Activated CD4-positive, alpha-beta T cell treated with anti-CD3 and anti-CD28 coated beads, Interleukin-2, amount 10 ng/mL, durations not matched to agents 7 days and 5 days (primary cell): ENCODE measurements at regions not wholly inside any gene's neighbourhood (a gene's known extent, or its start where the extent isn't known, plus 50 kb on each side); places are given as distances from the start of the nearest gene placed in this dataset.
"Not testable (repeated sequence)": the region's sequence is repeated elsewhere in the genome, so short reads cannot be mapped to it uniquely, and the experiment has no call there.

Experiments
- CTCF ChIA-PET: fragments of 350-600 bp; sonication (Branson Sonifier 250); formaldehyde crosslinking; loops from one replicate; lab custom pipeline; 2021; ENCODE audit warnings: antibody characterized with exemption; lab: Charles Lee
- POLR2A ChIA-PET: fragments of 350-600 bp; sonication (Branson Sonifier 250); formaldehyde crosslinking; loops from one replicate; lab custom pipeline; 2021; ENCODE audit warnings: antibody characterized with exemption; lab: Charles Lee
- DNase-seq: peaks from one replicate; pipeline ENCODE4 v3.0.0-alpha.2; 2020
- H3K27ac Mint-ChIP-seq: one replicate; pipeline ENCODE4 v1.8.0; 2021; ENCODE audit warnings: mild to moderate bottlenecking, moderate library complexity, mixed read lengths
- H3K27me3 Mint-ChIP-seq: one replicate; pipeline ENCODE4 v1.8.0; 2021; ENCODE audit warnings: mixed read lengths
- H3K36me3 Mint-ChIP-seq: one replicate; pipeline ENCODE4 v1.8.0; 2021; ENCODE audit warnings: low read depth, mixed read lengths
- H3K4me1 Mint-ChIP-seq: one replicate; pipeline ENCODE4 v1.8.0; 2021; ENCODE audit warnings: mixed read lengths
- H3K4me3 Mint-ChIP-seq: one replicate; pipeline ENCODE4 v1.8.0; 2021; ENCODE audit warnings: mild to moderate bottlenecking, moderate library complexity, mixed read lengths
- H3K9me3 Mint-ChIP-seq: one replicate; pipeline ENCODE4 v1.8.0; 2021; ENCODE audit warnings: mixed read lengths

DNA sequence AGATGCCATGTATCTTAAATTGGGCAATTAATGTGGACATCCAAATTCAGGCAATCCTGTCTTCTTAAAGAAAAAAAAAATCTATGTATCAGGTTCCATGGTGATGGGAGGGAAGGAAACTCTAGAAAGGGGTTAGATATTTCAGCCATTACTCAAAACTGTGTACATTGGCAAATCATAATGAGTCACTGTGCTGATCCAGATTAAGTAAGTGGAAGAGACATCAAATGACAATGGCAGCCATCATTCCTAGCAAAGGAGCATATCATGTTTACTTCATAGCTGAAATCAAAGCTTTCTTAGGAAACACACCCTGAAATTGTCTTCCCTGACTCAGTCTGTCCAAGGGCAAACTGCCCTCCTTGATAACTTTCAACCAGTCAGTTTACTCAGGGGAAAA, 713.3 kb upstream of the GBE1 start:
- Mint-ChIP-seq H3K4me1 (no peaks in the 10 kb centered on the region), H3K27ac (no peak overlapping the region), H3K9me3 (peaks cover 3% of the 10 kb centered on the region), H3K36me3 (no peaks in the 10 kb centered on the region), H3K27me3 (no peaks in the 10 kb centered on the region), H3K4me3 (no peak overlapping the region)
- no peak for DNase-seq
- POLR2A ChIA-PET, result no interaction called here
- CTCF ChIA-PET, result no interaction called here

DNA sequence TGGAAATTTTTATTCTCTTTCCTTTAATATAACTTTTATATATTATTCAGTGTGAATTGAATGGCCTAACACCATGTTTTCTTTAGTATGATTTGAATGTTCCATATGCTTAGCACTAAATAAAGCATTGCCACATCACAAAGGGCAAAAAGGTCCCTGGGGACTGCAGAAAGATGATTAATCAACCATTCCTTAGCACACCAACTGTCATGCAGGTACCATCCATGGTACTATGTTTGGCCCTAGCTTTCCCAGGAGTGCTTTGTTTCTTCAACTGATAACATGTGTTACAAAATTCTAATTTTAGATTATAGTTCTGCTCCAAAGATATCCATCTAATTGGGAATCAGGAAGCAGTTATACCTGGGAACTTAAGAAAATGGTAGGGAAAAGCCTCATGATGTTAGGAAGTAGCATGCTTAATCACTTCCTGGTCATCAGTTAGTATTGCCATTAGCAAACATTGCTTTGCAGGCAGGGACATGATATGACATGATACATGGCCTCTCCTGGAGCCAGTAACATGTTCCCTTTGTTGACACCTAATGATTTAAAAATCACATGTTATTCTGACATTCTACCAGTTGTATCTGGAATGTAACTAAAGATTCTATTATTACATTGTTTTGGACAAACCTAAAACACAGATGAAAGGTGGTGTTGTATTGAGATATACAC, 712.6 kb upstream of the GBE1 start:
- Mint-ChIP-seq H3K4me1 (no peaks in the 10 kb centered on the region), H3K27me3 (no peaks in the 10 kb centered on the region), H3K4me3 (no peak overlapping the region), H3K9me3 (peaks cover 3% of the 10 kb centered on the region), H3K27ac (no peak overlapping the region), H3K36me3 (no peaks in the 10 kb centered on the region)
- POLR2A ChIA-PET, result no interaction called here
- DNase-seq, result no peak
- CTCF ChIA-PET, result no interaction called here

DNA sequence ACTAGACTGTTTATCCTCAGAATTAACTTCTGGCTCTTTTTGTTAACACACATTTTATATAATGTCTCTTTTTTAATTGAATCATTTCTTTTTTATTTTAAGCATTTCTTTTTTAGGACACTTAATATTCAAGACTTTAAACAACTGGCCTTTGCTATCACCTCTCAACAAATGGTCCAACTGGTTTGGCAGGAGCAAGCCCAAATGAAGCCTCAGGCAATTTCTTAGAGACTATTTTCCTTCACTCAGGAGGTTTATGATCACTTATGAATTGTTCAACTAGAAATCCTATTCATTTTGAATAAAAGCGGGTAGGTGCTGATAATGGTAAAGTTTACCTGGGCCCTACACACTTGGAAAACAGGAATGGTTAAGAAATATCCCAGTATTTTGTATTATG, 705.6 kb upstream of the GBE1 start:
- no peaks in the 10 kb centered on the region for H3K4me1 Mint-ChIP-seq
- no peaks in the 10 kb centered on the region for H3K36me3 Mint-ChIP-seq
- ChIA-PET POLR2A (no interaction called here), CTCF (no interaction called here)
- no peak overlapping the region for H3K27ac Mint-ChIP-seq
- no peaks in the 10 kb centered on the region for H3K27me3 Mint-ChIP-seq
- H3K9me3 Mint-ChIP-seq, result peaks cover 1% of the 10 kb centered on the region
- H3K4me3 Mint-ChIP-seq, result no peak overlapping the region
- no peak for DNase-seq

DNA sequence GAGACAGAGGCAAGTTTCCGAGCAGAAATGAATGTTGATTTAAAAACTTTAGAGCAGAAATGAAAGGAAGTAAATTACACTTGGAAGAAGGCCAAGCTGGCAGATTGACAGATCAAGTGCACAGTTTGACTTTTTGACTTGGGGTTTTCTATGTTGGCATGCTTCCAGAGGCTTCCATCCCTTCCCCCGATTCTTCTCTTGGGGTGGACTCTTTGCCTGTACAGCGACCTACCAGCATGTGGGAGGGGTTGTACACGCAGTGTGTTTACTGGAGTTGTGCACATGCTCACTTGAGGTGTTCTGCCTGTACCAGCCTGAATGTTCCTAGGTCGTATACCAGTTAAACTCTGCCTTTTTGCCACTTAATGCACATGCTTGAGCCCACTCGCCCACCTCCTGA, 701.5 kb upstream of the GBE1 start:
- Mint-ChIP-seq H3K4me1 (no peaks in the 10 kb centered on the region), H3K36me3 (no peaks in the 10 kb centered on the region), H3K4me3 (no peak overlapping the region), H3K27ac (no peak overlapping the region), H3K27me3 (no peaks in the 10 kb centered on the region), H3K9me3 (no peaks in the 10 kb centered on the region)
- ChIA-PET CTCF (no interaction called here), POLR2A (no interaction called here)
- no peak for DNase-seq

DNA sequence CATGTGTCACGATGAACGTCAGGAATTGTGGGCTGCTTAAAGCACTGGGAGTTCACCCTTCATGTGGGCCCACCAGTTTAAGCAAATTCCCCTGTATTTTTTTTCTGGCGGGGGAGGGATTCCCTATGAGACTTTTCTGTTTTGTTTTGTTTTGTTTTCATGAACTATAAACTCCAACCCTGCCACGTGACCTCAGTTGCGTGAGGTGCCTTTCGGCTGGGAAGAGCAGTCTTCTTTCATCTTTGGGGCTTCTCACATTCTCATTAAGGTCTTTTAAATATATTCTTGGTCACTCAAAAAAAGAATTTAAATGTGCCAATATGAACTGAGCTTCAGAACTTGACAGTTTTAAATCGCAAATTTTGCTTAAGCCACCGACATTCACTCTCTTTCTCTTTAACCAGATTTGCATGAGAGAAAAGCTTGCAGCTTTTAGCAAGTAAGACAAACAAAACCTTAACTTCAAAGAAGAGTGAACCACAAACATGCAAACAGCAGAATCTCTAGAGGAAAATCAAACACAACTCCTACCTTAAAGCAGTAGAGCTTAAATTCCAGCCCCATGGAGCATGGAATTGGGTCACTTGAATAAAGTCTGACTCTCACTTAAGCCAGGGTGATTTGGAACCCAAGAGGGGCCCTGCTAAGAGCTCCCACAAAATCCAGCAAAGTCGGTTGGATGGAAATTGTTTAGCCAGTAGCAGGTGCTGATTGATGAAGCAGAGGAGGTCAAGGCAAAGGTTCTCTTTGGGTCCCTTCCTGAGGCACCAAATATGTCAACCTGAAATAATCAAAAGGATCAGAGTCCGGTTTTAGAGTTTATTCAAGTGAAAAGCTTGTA, 699.8 kb upstream of the GBE1 start:
- no peaks in the 10 kb centered on the region for H3K4me1 Mint-ChIP-seq
- H3K9me3 Mint-ChIP-seq, result no peaks in the 10 kb centered on the region
- no peak overlapping the region for H3K4me3 Mint-ChIP-seq
- H3K27ac Mint-ChIP-seq, result no peak overlapping the region
- no peaks in the 10 kb centered on the region for H3K36me3 Mint-ChIP-seq
- no peaks in the 10 kb centered on the region for H3K27me3 Mint-ChIP-seq
- ChIA-PET CTCF (no interaction called here), POLR2A (no interaction called here)
- no peak for DNase-seq

DNA sequence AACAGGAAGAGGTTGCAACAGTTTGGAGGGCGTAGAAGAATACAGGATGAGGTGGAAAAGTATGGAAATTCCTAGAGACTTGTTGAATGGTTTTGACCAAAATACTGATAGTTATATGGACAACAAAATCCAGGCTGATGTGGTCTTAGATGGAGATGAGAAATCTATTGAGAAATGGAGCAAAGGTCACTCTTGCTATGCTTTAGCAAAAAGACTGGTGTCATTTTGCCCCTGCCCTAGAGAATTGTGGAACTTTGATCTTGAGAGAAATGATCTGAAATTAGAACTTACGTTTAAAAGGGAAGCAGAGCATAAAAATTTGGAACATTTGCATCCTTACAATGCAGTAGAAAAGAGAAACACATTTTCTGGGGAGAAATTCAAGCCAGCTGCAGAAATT, 686.9 kb upstream of the GBE1 start:
- Mint-ChIP-seq H3K27ac (no peak overlapping the region), H3K4me1 (no peaks in the 10 kb centered on the region), H3K4me3 (no peak overlapping the region), H3K36me3 (no peaks in the 10 kb centered on the region), H3K9me3 (peaks cover 12% of the 10 kb centered on the region), H3K27me3 (no peaks in the 10 kb centered on the region)
- ChIA-PET POLR2A (no interaction called here), CTCF (no interaction called here)
- DNase-seq, result no peak

DNA sequence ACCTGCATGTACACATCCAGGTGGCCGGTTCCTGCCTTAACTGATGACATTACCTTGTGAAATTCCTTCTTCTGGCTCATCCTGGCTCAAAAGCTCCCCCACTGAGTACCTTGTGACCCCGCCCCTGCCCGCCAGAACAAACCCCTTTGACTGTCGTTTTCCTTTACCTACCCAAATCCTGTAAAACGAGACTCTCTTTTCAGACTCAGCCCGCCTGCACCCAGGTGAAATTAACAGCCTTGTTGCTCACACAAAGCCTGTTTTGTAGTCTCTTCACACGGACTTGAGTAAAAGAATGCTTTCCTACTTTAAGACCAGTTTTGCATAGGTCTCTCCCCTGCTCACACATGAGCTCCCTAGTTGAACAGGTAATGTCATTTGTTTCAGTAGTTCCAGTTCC, 667.4 kb upstream of the GBE1 start:
- CTCF ChIA-PET, H3K4me3 Mint-ChIP-seq, POLR2A ChIA-PET, H3K4me1 Mint-ChIP-seq, DNase-seq, H3K27ac Mint-ChIP-seq, H3K9me3 Mint-ChIP-seq, H3K36me3 Mint-ChIP-seq, H3K27me3 Mint-ChIP-seq: not testable (repeated sequence)

DNA sequence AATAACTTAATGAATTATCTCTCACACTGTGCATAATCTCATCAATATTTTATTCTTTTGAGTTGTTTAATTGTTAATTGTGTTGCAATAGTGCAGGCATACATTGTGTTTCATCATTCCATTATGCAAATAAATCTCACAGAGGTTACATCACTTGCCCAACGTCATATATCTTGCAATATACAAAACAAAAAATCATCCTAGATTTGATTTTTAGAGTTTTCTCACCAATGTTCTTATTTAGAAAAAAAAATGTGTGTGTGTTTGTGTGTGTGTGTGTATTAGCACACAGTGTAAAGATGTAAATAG, 662.5 kb upstream of the GBE1 start:
- Mint-ChIP-seq H3K9me3 (no peaks in the 10 kb centered on the region), H3K27me3 (no peaks in the 10 kb centered on the region), H3K4me3 (no peak overlapping the region), H3K4me1 (no peaks in the 10 kb centered on the region), H3K27ac (no peak overlapping the region), H3K36me3 (no peaks in the 10 kb centered on the region)
- POLR2A ChIA-PET, result no interaction called here
- no peak for DNase-seq
- CTCF ChIA-PET, result no interaction called here

DNA sequence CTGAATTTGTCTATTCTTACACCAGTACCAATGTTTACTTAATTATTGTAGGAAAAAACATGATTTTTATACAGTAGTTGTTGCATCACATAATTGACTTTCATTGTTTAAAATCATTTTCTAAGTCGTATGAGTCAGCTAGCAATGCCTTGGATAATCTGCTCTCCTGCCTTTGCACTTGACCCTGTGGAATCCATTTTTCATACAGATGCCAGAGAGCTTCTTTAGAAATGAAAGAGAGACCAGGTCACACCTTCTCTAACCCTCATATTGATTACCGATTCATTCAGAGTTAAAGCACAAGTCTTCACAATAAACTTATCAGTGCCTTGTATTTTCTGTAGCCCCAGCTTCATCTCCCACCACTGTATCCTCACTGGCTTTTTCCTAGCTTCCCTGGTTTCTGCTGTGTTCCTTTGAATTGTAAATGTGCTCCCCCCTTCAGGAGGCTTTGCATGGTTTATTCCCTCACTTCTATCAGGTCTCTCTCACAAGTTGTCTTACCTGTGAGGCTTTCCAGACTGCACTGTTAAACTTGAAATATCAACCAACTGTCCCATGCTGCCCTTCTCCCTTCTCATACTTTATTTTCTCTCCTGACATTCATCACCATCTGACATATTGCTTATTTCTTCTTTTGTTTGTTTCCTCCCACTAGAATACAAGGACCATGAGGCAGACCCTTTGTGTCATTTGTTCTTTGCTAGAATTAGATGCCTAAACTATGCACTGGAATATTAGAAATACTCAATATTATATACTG, 662.0 kb upstream of the GBE1 start:
- Mint-ChIP-seq H3K27ac (no peak overlapping the region), H3K27me3 (no peaks in the 10 kb centered on the region), H3K9me3 (no peaks in the 10 kb centered on the region), H3K4me3 (no peak overlapping the region), H3K4me1 (no peaks in the 10 kb centered on the region), H3K36me3 (no peaks in the 10 kb centered on the region)
- ChIA-PET CTCF (no interaction called here), POLR2A (no interaction called here)
- DNase-seq, result no peak

DNA sequence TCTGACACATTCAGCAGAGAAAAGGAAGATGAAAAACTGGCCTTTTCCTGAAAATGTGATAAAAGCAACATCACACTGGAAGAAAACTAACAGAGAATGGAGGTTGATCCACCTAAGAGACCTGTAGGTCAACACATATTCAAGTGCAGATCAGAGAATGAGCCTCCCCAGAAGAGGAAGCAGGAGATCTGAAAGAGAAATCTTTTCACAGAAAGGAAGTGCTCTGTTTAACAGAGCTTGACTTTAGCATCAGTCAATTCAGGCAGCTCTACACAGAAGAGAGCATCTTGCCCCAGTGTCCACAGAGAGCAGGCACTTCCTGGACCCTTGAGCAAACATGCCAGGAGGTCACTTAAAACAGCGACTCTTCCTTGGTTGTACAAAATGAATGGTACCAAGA, 655.4 kb upstream of the GBE1 start:
- Mint-ChIP-seq H3K36me3 (no peaks in the 10 kb centered on the region), H3K4me1 (no peaks in the 10 kb centered on the region), H3K9me3 (no peaks in the 10 kb centered on the region), H3K4me3 (no peak overlapping the region), H3K27me3 (no peaks in the 10 kb centered on the region), H3K27ac (no peak overlapping the region)
- ChIA-PET CTCF (no interaction called here), POLR2A (no interaction called here)
- DNase-seq, result no peak

DNA sequence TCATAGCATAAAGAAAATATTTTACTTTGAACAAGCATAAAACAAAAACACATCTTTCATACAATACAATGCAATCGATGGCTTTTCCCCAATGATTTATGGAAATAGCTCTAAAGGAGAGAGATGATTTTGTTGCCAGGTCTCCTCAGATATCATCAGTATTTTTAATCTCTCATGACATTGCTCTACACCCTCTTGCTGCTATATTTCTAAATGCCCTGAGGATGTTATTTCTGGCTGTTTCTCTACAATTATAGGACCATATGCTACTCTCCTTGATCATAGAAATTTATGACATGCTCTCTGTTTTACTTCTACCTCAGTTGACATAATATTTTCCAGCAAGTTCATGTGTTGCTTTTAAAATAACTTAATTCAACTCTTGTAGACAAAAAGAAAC, 654.9 kb upstream of the GBE1 start:
- Mint-ChIP-seq H3K9me3 (no peaks in the 10 kb centered on the region), H3K4me1 (no peaks in the 10 kb centered on the region), H3K27me3 (no peaks in the 10 kb centered on the region), H3K4me3 (no peak overlapping the region), H3K36me3 (no peaks in the 10 kb centered on the region), H3K27ac (no peak overlapping the region)
- POLR2A ChIA-PET, result no interaction called here
- DNase-seq, result no peak
- CTCF ChIA-PET, result no interaction called here

DNA sequence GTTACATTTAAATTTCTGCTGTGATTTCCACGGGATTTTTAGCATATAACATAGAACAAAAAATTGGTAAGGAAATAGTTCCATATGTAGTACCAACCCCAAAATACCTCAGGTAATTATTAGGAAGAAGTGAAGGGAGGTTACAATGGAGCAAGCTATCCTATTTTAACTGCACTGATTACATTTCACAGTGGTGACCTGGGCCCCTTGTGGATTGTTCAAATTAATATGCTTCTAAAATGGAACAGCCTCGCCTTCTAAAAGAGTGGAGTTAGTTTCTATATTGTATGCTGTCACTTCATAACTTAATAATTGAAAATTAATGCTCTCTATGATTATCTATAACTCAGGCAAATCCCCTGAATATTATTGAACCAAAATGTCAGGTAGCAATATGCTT, 651.7 kb upstream of the GBE1 start:
- H3K4me3 Mint-ChIP-seq, result no peak overlapping the region
- H3K27ac Mint-ChIP-seq, result no peak overlapping the region
- peaks cover 2% of the 10 kb centered on the region for H3K9me3 Mint-ChIP-seq
- CTCF ChIA-PET, result no interaction called here
- POLR2A ChIA-PET, result no interaction called here
- no peaks in the 10 kb centered on the region for H3K4me1 Mint-ChIP-seq
- no peak for DNase-seq
- no peaks in the 10 kb centered on the region for H3K27me3 Mint-ChIP-seq
- H3K36me3 Mint-ChIP-seq, result no peaks in the 10 kb centered on the region

DNA sequence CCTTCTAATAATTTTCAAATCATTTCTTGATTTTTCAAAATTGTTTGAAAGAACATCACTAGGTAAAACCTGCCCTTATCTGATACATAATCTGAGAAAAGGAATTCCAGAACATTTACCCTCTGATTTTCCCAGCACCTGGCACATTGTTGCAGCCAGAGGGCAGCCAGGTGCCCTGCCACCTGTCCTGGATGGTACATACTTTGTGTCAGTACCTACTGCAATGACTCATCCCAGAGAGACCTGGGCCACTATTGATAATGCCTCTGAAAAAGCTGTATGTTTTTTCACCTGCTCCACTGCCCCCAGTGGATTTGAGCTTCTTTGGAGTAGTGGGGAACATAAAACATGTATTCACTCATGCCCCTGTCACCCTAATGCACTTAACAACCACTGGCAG, 648.9 kb upstream of the GBE1 start:
- H3K4me1 Mint-ChIP-seq, result no peaks in the 10 kb centered on the region
- H3K27ac Mint-ChIP-seq, result no peak overlapping the region
- no peaks in the 10 kb centered on the region for H3K36me3 Mint-ChIP-seq
- POLR2A ChIA-PET, result no interaction called here
- H3K4me3 Mint-ChIP-seq, result no peak overlapping the region
- peaks cover 2% of the 10 kb centered on the region for H3K9me3 Mint-ChIP-seq
- DNase-seq, result no peak
- no peaks in the 10 kb centered on the region for H3K27me3 Mint-ChIP-seq
- CTCF ChIA-PET, result no interaction called here
